T-helper 2 cell treated with Interferon-gamma antibody and Interleukin-4, amounts not matched to agents 5 μg/mL and 100 μg/mL, for 36 hours (primary cell): ENCODE measurements at regions not wholly inside any gene's neighbourhood (a gene's known extent, or its start where the extent isn't known, plus 50 kb on each side); places are given as distances from the start of the nearest gene placed in this dataset.
"Not testable (repeated sequence)": the region's sequence is repeated elsewhere in the genome, so short reads cannot be mapped to it uniquely, and the experiment has no call there.

Experiments
- DNase-seq: peaks from one replicate; pipeline ENCODE4 v3.0.0; 2021; ENCODE audit warnings: low spot score
- H3K27ac Mint-ChIP-seq: one replicate; pipeline ENCODE4 v1.8.0; 2021; ENCODE audit warnings: mild to moderate bottlenecking, mixed read lengths
- H3K27me3 Mint-ChIP-seq: one replicate; pipeline ENCODE4 v1.8.0; 2021; ENCODE audit warnings: low read depth, mixed read lengths
- H3K36me3 Mint-ChIP-seq: one replicate; pipeline ENCODE4 v1.8.0; 2021; ENCODE audit warnings: low read depth, mixed read lengths
- H3K4me1 Mint-ChIP-seq: one replicate; pipeline ENCODE4 v1.8.0; 2021; ENCODE audit warnings: low read depth, mixed read lengths
- H3K4me3 Mint-ChIP-seq: one replicate; pipeline ENCODE4 v1.8.0; 2022; ENCODE audit warnings: mild to moderate bottlenecking, moderate library complexity, mixed read lengths
- H3K9me3 Mint-ChIP-seq: one replicate; pipeline ENCODE4 v1.8.0; 2021; ENCODE audit warnings: mixed read lengths

DNA sequence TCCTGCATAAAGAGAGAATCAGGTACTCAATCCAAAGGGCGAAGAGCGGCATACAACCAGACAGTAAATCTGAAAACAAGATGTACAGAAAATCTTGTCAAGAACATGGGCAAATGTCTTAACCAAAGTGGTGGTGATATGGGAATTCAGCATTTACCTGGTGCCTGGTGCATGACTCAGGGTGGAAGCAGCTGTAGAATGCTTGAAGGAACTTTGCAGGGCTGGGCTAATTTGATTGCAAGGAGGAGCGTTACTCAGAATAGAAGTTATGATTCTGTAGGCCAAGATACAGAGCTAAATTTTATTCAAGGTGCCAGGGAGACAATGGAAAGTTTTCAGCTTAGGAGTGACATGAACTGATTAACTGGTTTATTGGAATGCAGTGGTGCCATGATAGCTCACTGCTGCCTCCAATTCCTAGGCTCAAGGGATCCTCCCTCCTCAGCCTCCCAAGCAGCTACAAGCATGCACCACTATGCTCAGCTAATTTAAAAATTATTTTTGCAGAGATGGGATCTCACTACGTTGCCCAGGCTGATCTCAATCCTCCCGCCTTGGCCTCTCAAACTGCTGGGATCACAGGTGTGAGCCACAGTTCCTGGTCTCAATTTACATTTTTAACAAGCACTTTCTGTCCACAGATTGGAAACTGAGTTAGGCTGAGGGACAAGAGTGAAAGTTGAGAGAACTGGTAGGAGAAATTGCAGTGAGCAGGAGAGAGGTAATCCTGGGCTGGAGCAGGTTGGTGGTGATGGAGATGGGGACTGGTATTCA, 91.5 kb upstream of the TBC1D5 start:
- peaks cover 23% of the 10 kb centered on the region for H3K27me3 Mint-ChIP-seq
- no peaks in the 10 kb centered on the region for H3K9me3 Mint-ChIP-seq
- no peak for DNase-seq
- no peak overlapping the region for H3K27ac Mint-ChIP-seq
- H3K36me3 Mint-ChIP-seq = no peaks in the 10 kb centered on the region
- H3K4me1 Mint-ChIP-seq = no peaks in the 10 kb centered on the region
- H3K4me3 Mint-ChIP-seq = no peak overlapping the region

- no peaks in the 10 kb centered on the region for H3K9me3 Mint-ChIP-seq
- no peaks in the 10 kb centered on the region for H3K36me3 Mint-ChIP-seq
- no peak overlapping the region for H3K27ac Mint-ChIP-seq
- H3K4me3 Mint-ChIP-seq = no peak overlapping the region
- H3K4me1 Mint-ChIP-seq = no peaks in the 10 kb centered on the region
- peaks cover 25% of the 10 kb centered on the region for H3K27me3 Mint-ChIP-seq
- no peak for DNase-seq
Observed at GRCh38 chr3:17832016-17832415, 89.6 kb upstream of the TBC1D5 start.

DNA sequence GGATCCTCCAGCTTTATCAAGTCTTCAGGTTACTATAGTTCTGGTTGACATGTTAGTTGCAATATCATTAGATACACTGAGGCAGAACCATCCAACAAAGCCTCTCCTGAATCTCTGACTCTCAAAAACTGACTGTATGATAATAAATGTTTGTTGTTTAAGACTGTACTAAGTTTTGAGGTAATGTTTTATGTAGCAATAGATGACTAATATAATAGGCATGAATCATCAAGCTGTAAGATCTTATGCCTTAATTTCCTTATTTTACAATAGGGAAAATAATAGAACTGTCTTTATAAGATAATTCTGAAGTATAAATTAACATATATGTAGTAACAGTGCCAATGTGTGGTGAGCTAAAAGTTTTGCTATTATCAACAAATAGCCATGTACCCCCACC, 88.9 kb upstream of the TBC1D5 start:
- no peaks in the 10 kb centered on the region for H3K36me3 Mint-ChIP-seq
- H3K4me3 Mint-ChIP-seq = no peak overlapping the region
- DNase-seq = no peak
- H3K27me3 Mint-ChIP-seq = peaks cover 31% of the 10 kb centered on the region
- no peak overlapping the region for H3K27ac Mint-ChIP-seq
- no peaks in the 10 kb centered on the region for H3K9me3 Mint-ChIP-seq
- H3K4me1 Mint-ChIP-seq = no peaks in the 10 kb centered on the region

DNA sequence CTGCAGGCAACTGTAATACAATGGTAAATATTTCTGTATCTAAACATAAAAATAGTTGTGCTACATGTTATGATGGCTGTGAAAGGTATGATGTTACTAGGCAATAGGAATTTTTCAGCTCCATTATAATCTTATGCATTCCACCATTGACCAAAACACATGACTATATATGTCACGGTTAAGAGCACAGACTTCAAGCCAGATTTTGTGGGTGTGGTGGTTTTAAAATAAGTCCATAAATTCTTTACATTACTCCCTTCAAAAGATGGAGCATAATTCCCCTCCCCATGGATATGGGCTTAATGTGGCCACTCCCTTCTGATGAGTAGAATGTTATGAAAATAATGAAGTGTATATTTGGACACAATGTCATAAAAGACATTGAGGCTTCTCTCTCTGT, 88.4 kb upstream of the TBC1D5 start:
- Mint-ChIP-seq H3K4me3 (no peak overlapping the region), H3K36me3 (no peaks in the 10 kb centered on the region), H3K9me3 (no peaks in the 10 kb centered on the region), H3K27ac (no peak overlapping the region), H3K27me3 (peaks cover 32% of the 10 kb centered on the region), H3K4me1 (no peaks in the 10 kb centered on the region)
- DNase-seq = no peak

GRCh38 chr3:17828388-17828787, 86.0 kb upstream of the TBC1D5 start:
- Mint-ChIP-seq H3K4me1 (no peaks in the 10 kb centered on the region), H3K27me3 (peaks cover 37% of the 10 kb centered on the region), H3K27ac (no peak overlapping the region), H3K4me3 (no peak overlapping the region), H3K9me3 (no peaks in the 10 kb centered on the region), H3K36me3 (no peaks in the 10 kb centered on the region)
- no peak for DNase-seq

- Mint-ChIP-seq H3K4me3 (no peak overlapping the region), H3K9me3 (no peaks in the 10 kb centered on the region), H3K27me3 (peaks cover 37% of the 10 kb centered on the region), H3K36me3 (no peaks in the 10 kb centered on the region), H3K4me1 (no peaks in the 10 kb centered on the region), H3K27ac (no peak overlapping the region)
- DNase-seq = no peak
Observed at GRCh38 chr3:17825298-17825697, 82.9 kb upstream of the TBC1D5 start.

DNA sequence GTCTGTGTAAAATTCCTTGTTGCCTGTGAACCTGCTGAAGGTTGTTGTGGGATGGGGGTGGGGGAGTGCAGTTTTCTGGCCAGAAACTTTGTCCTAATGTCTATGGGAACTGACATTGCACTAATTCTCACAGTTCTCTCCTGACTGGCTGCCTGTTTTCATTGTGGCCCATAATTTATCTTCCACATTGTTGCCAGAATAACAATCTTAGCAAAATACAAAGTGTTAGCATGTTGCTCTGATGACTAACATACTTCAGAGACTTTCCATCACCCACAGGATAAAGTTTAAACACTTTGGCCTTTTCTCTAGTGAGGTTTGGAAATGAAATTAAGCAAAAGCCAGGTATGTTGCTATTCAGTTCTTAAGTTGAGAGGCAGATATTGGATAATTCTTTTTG, 81.4 kb upstream of the TBC1D5 start:
- Mint-ChIP-seq H3K27ac (no peak overlapping the region), H3K4me3 (no peak overlapping the region), H3K4me1 (no peaks in the 10 kb centered on the region), H3K36me3 (no peaks in the 10 kb centered on the region), H3K27me3 (peaks cover 35% of the 10 kb centered on the region), H3K9me3 (no peaks in the 10 kb centered on the region)
- DNase-seq = no peak

DNA sequence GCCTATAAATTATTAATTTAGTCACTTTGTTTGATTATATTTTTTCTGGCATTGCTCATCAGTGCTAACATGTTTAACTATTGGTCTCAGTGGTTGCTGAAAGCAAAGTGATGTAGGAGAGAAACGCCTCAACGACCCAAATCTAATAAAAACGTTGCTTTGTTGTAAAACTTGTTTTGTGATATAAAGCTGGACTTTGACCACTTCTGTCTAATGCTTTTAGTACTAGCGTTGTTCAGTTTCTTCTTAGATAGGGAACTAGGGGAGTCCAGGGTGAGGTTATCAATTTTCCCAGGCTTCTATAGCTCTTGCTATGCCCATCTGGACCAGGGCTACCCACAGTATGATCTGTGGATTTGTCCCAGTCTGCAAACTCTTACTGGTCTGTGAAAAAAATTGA, 80.6 kb upstream of the TBC1D5 start:
- no peaks in the 10 kb centered on the region for H3K9me3 Mint-ChIP-seq
- H3K27ac Mint-ChIP-seq = no peak overlapping the region
- peaks cover 30% of the 10 kb centered on the region for H3K27me3 Mint-ChIP-seq
- H3K36me3 Mint-ChIP-seq = no peaks in the 10 kb centered on the region
- H3K4me1 Mint-ChIP-seq = no peaks in the 10 kb centered on the region
- H3K4me3 Mint-ChIP-seq = no peak overlapping the region
- no peak for DNase-seq

DNA sequence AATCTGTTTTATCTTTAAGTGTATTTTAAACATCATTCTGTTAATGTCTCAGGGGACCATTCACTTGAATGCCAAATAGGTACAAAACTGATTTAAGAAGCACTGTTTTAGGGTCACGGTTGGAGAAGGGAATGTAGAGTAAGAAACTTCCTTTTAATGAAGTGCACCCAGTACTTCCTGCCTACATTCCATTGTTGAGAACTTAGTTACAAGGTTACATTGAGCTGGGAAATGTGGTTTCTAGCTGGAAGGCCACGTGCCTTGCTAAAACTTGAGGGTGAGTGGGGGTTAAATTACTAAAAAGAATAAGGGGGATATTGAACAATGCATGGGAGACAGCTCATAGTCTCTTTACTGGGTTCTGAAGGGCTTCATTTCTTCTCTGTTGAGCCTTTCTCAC, 78.3 kb upstream of the TBC1D5 start:
- no peaks in the 10 kb centered on the region for H3K9me3 Mint-ChIP-seq
- H3K27me3 Mint-ChIP-seq = peaks cover 21% of the 10 kb centered on the region
- H3K36me3 Mint-ChIP-seq = no peaks in the 10 kb centered on the region
- no peak overlapping the region for H3K4me3 Mint-ChIP-seq
- H3K4me1 Mint-ChIP-seq = no peaks in the 10 kb centered on the region
- DNase-seq = no peak
- H3K27ac Mint-ChIP-seq = no peak overlapping the region

- Mint-ChIP-seq H3K9me3 (no peaks in the 10 kb centered on the region), H3K4me3 (no peak overlapping the region), H3K36me3 (no peaks in the 10 kb centered on the region), H3K27ac (no peak overlapping the region), H3K4me1 (no peaks in the 10 kb centered on the region), H3K27me3 (peaks cover 17% of the 10 kb centered on the region)
- DNase-seq = no peak
Observed at GRCh38 chr3:17820275-17820674, 77.8 kb upstream of the TBC1D5 start.

DNA sequence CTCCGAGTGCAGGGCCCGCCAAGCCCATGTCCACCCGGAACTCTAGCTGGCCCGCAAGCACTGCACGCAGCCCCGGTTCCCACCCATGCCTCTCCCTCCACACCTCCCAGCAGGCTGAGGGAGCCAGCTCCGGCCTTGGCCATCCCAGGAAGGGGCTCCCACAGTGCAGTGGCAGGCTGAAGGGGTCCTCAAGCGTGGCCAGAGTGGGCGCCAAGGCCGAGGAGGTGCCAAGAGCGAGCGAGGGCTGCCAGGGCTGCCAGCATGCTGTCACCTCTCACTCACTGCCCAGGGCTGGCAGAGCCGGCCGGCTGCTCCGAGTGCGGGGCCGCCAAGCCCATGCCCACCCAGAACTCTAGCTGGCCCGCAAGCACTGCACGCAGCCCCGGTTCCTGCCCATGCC, 75.5 kb upstream of the TBC1D5 start:
- not testable (repeated sequence) for H3K4me3 Mint-ChIP-seq, H3K4me1 Mint-ChIP-seq, H3K36me3 Mint-ChIP-seq, H3K27me3 Mint-ChIP-seq, H3K9me3 Mint-ChIP-seq, DNase-seq, H3K27ac Mint-ChIP-seq

DNA sequence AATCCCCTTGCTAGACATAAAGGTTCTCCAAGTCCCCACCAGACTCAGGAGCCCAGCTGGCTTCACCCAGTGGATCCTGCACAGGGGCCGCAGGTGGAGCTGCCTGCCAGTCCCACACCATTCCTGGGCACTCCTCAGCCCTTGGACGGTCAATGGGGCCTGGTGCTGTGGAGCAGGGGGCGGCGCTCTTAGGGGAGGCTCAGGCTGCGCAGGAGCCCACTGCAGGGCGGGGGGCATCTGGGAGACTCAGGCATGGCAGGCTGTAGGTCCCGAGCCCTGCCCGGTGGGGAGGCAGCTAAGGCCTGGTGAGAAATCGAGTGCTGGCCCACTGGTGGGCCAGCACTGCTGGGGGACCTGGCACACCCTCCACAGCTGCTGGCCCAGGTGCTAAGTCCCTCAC, 75.1 kb upstream of the TBC1D5 start:
- H3K4me3 Mint-ChIP-seq = no peak overlapping the region
- H3K27me3 Mint-ChIP-seq = peaks cover 9% of the 10 kb centered on the region
- no peak overlapping the region for H3K27ac Mint-ChIP-seq
- DNase-seq = no peak
- no peaks in the 10 kb centered on the region for H3K9me3 Mint-ChIP-seq
- no peaks in the 10 kb centered on the region for H3K36me3 Mint-ChIP-seq
- H3K4me1 Mint-ChIP-seq = no peaks in the 10 kb centered on the region

DNA sequence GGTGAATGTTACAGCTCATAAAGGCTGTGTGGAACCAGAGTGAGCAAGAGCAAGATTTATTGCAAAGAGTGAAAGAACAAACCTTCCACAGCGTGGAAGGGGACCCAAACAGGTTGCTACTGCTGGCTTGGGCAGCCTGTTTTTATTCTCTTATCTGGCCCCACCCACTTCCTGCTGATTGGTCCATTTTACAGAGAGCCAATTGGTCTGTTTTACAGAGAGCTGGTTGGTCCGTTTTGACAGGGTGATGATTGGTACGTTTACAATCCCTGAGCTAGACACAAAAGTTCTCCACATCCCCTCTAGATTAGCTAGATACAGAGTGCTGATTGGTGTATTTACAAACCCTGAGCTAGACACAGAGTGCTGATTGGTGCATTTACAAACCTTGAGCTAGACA, 74.4 kb upstream of the TBC1D5 start:
- not testable (repeated sequence) for H3K4me1 Mint-ChIP-seq, H3K9me3 Mint-ChIP-seq, H3K4me3 Mint-ChIP-seq, H3K27ac Mint-ChIP-seq, H3K36me3 Mint-ChIP-seq, DNase-seq
- peaks cover 10% of the 10 kb centered on the region for H3K27me3 Mint-ChIP-seq

- H3K4me1 Mint-ChIP-seq, H3K27ac Mint-ChIP-seq, H3K36me3 Mint-ChIP-seq, H3K9me3 Mint-ChIP-seq, DNase-seq, H3K4me3 Mint-ChIP-seq: not testable (repeated sequence)
- H3K27me3 Mint-ChIP-seq = peaks cover 26% of the 10 kb centered on the region
Observed at GRCh38 chr3:17812328-17812727, 69.9 kb upstream of the TBC1D5 start.

GRCh38 chr3:17811646-17812045, 69.2 kb upstream of the TBC1D5 start:
- Mint-ChIP-seq H3K27ac (no peak overlapping the region), H3K4me3 (no peak overlapping the region), H3K9me3 (no peaks in the 10 kb centered on the region), H3K36me3 (no peaks in the 10 kb centered on the region), H3K27me3 (peaks cover 26% of the 10 kb centered on the region), H3K4me1 (peaks cover under 1% of the 10 kb centered on the region)
- no peak for DNase-seq
